Epithelial cell of esophagus (primary cell): ENCODE measurements at regions not wholly inside any gene's neighbourhood (a gene's known extent, or its start where the extent isn't known, plus 50 kb on each side); places are given as distances from the start of the nearest gene placed in this dataset.

Experiments used
- DNase-seq: peaks from one replicate; pipeline ENCODE4 v3.0.0; 2010; ENCODE audit warnings: low read depth
- H3K4me3 ChIP-seq: 2 replicates; pipeline ENCODE4 v1.5.1; 2011; ENCODE audit warnings: mild to moderate bottlenecking, low read length, control low read depth
- CTCF ChIP-seq: IDR thresholded peaks from 2 replicates; pipeline ENCODE4 v1.5.1; 2011; ENCODE audit warnings: low read depth, mild to moderate bottlenecking, low read length, control low read depth, inconsistent platforms; ENCODE audit not compliant: insufficient read depth; ENCODE audit errors: missing control alignments

GRCh38 chr13:105658431-105658830 lies 877.0 kb downstream of the EFNB2 start:
- no peak for DNase-seq
- H3K4me3 ChIP-seq = no peak overlapping the region
- TF ChIP-seq CTCF = no peak

GRCh38 chr13:105655046-105655445 lies 880.4 kb downstream of the EFNB2 start:
- DNase-seq = peak; percentile 71
- H3K4me3 ChIP-seq = no peak overlapping the region
- no peak for TF ChIP-seq CTCF

- TF ChIP-seq CTCF = no peak
- no peak overlapping the region for H3K4me3 ChIP-seq
- DNase-seq = no peak
Observed at GRCh38 chr13:105643966-105644365, 891.5 kb downstream of the EFNB2 start.

GRCh38 chr13:105642511-105642958 lies 892.9 kb downstream of the EFNB2 start:
- no peak overlapping the region for H3K4me3 ChIP-seq
- peak; percentile 38 for DNase-seq
- no peak for TF ChIP-seq CTCF

GRCh38 chr13:105641121-105641520 lies 894.3 kb downstream of the EFNB2 start:
- DNase-seq = no peak
- no peak overlapping the region for H3K4me3 ChIP-seq
- no peak for TF ChIP-seq CTCF

- TF ChIP-seq CTCF = no peak
- DNase-seq = peak; percentile 35
- no peak overlapping the region for H3K4me3 ChIP-seq
Observed at GRCh38 chr13:105638426-105638825, 897.0 kb downstream of the EFNB2 start.

GRCh38 chr13:105634059-105634458 lies 901.4 kb downstream of the EFNB2 start:
- TF ChIP-seq CTCF = no peak
- H3K4me3 ChIP-seq = no peak overlapping the region
- DNase-seq = no peak
